Sigmoid colon (tissue), 6 donors: ENCODE measurements at regions not wholly inside any gene's neighbourhood (a gene's known extent, or its start where the extent isn't known, plus 50 kb on each side); places are given as distances from the start of the nearest gene placed in this dataset.

ENCODE experiments used
- DNase-seq: peaks from one replicate; pipeline ENCODE4 v3.0.0-alpha.2; 2019
- H3K27ac ChIP-seq, 4 donors: fragments of 200-600 bp; sonication (generic); one replicate each; pipeline ENCODE4 v1.5.1; 2016 to 2019; ENCODE audit warnings: mild to moderate bottlenecking in 1 of 4
- H3K27me3 ChIP-seq, 3 donors: fragments of 200-600 bp; sonication (generic); one replicate each; pipeline ENCODE4 v1.5.1; 2019; ENCODE audit warnings: mild to moderate bottlenecking in 1 of 3
- H3K36me3 ChIP-seq, 4 donors: fragments of 200-600 bp; sonication (generic); one replicate each; pipeline ENCODE4 v1.5.1; 2016 to 2019
- H3K4me1 ChIP-seq, 4 donors: fragments of 200-600 bp; sonication (generic); one replicate each; pipeline ENCODE4 v1.5.1; 2017 to 2019
- H3K4me3 ChIP-seq, 4 donors: fragments of 200-600 bp; sonication (generic); one replicate each; pipeline ENCODE4 v1.5.1; 2017 to 2019; ENCODE audit warnings: mild to moderate bottlenecking in 2 of 4, moderate library complexity in 1 of 4
- H3K9me3 ChIP-seq, 4 donors: fragments of 200-600 bp in 3 of 4; sonication (generic) in 3 of 4; one replicate each; pipeline versions ENCODE4 v1.5.1 to v1.6.1; 2013 to 2019
- EP300 ChIP-seq, 4 donors: sonication (generic); formaldehyde crosslinking; IDR thresholded peaks; one replicate each; pipeline ENCODE4 v1.6.1; 2017; ENCODE audit warnings: antibody characterized with exemption in 4 of 4
- POLR2A ChIP-seq, 2 donors: fragments of 450-650 bp; IDR thresholded peaks; one replicate each; pipeline ENCODE4 v1.6.1; 2016; ENCODE audit warnings: antibody characterized with exemption in 2 of 2, mild to moderate bottlenecking in 2 of 2, moderate library complexity in 2 of 2
- POLR2AphosphoS5 ChIP-seq, 4 donors: sonication (generic); formaldehyde crosslinking; IDR thresholded peaks; one replicate each; pipeline ENCODE4 v1.6.1; 2017; ENCODE audit warnings: antibody characterized with exemption in 4 of 4
- WGBS, 2 donors: extraction: QIAGEN DNeasy Blood & Tissue Kit; methylation state at CpG; one replicate each; pipeline ENCODE4 v1.1.7; 2013; 5-methylcytosine and 5-hydroxymethylcytosine counted together
- intact Hi-C: fragments of 100-400 bp; cut with DNase I; formaldehyde crosslinking; loops from one replicate; pipeline ENCODE4 v1.15.1; 2023
- TF ChIP-seq, protein P1 (sequence below), 4 experiments: fragments of 450-650 bp in 3 of 4; fragments of 200-600 bp in 1 of 4; IDR thresholded peaks; one replicate each; pipeline ENCODE4 v1.5.1; 2016 to 2019; ENCODE audit warnings: antibody characterized with exemption in 4 of 4, mild to moderate bottlenecking in 3 of 4, moderate library complexity in 2 of 4
- donor health status: healthy with polysubstance abuse.
- donor health status: healthy.

DNA sequence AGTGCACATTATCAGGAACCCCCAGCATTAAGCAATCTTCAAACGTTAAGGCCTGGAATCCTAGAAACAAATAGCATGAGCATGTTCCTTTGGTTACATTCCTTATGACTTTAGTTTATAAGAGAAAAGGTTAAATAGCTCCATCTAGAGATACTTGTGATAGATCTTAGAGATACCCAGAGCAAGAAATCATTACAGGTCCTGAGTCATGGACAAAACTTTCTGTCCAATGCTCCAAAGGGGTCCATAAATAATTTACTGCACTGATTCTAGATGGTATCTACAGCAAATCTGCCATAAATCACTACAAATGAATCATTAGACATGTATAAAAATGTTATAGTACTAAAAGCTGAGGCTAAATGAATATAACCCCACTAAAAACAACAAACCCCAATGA is 139.6 kb downstream of the HTR1A start:
- TF ChIP-seq EP300 (IDR thresholded peaks at IDR 0.05) (no peak), POLR2AphosphoS5 (IDR thresholded peaks at IDR 0.05) (no peak), POLR2A (IDR thresholded peaks at IDR 0.05) (no peak)
- TF ChIP-seq, protein P1, sequence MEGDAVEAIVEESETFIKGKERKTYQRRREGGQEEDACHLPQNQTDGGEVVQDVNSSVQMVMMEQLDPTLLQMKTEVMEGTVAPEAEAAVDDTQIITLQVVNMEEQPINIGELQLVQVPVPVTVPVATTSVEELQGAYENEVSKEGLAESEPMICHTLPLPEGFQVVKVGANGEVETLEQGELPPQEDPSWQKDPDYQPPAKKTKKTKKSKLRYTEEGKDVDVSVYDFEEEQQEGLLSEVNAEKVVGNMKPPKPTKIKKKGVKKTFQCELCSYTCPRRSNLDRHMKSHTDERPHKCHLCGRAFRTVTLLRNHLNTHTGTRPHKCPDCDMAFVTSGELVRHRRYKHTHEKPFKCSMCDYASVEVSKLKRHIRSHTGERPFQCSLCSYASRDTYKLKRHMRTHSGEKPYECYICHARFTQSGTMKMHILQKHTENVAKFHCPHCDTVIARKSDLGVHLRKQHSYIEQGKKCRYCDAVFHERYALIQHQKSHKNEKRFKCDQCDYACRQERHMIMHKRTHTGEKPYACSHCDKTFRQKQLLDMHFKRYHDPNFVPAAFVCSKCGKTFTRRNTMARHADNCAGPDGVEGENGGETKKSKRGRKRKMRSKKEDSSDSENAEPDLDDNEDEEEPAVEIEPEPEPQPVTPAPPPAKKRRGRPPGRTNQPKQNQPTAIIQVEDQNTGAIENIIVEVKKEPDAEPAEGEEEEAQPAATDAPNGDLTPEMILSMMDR (IDR thresholded peaks at IDR 0.05), result no peak
- no peak for DNase-seq
- 17 to 27% methylated on average over 1 of the region's 1 CpG for WGBS, 2 donors
- no peak overlapping the region for H3K4me3 ChIP-seq
- H3K27me3 ChIP-seq, result no peaks in the 10 kb centered on the region
- no peaks in the 10 kb centered on the region for H3K9me3 ChIP-seq
- no peak overlapping the region for H3K27ac ChIP-seq
- no peaks in the 10 kb centered on the region for H3K36me3 ChIP-seq
- intact Hi-C loops, result no loop called here
- no peaks in the 10 kb centered on the region for H3K4me1 ChIP-seq

- Histone ChIP-seq H3K36me3 (no peaks in the 10 kb centered on the region), H3K27ac (no peak overlapping the region), H3K4me3 (no peak overlapping the region), H3K9me3 (no peaks in the 10 kb centered on the region), H3K4me1 (no peaks in the 10 kb centered on the region), H3K27me3 (no peaks in the 10 kb centered on the region)
- TF ChIP-seq EP300 (IDR thresholded peaks at IDR 0.05) (no peak), POLR2A (IDR thresholded peaks at IDR 0.05) (no peak), POLR2AphosphoS5 (IDR thresholded peaks at IDR 0.05) (no peak)
- TF ChIP-seq, protein P1 (IDR thresholded peaks at IDR 0.05), result no peak
- intact Hi-C loops, result no loop called here
- 9 to 37% methylated on average over 3 of the region's 3 CpGs for WGBS, 2 donors
- DNase-seq, result no peak
These were observed 141.7 kb downstream of the HTR1A start for GRCh38 chr5:63820577-63820976.

- Histone ChIP-seq H3K9me3 (peaks cover 0 to 11% (median 6%) of the 10 kb centered on the region in 4 donors), H3K4me3 (no peak overlapping the region), H3K27ac (no peak overlapping the region), H3K27me3 (no peaks in the 10 kb centered on the region), H3K36me3 (no peaks in the 10 kb centered on the region), H3K4me1 (no peaks in the 10 kb centered on the region)
- WGBS, 2 donors, result 89 to 90% methylated on average over 3 of the region's 3 CpGs
- no peak for TF ChIP-seq POLR2A (IDR thresholded peaks at IDR 0.05)
- intact Hi-C loops, result no loop called here
- no peak for DNase-seq
These were observed 149.6 kb downstream of the HTR1A start for GRCh38 chr5:63812693-63813092.

DNA sequence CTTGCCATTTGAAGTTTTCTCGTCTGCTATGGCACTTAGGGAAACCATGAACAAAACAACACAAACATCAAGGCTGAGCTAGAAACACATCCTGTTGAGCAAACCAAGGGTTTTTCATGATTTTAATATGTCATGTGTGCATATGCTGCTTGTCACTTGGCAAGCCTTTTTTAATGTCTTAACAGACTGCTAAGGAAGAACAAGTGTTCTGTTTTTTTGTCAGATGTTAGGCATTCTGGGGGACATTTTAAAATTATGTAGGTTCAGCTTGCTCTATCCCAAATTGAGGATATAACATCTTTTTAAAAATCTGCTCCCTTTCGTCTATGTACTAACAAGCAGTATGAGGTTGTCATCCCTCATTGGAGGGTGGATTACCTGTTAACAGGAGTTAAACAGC is 150.3 kb downstream of the HTR1A start:
- Histone ChIP-seq H3K4me3 (no peak overlapping the region), H3K27ac (no peak overlapping the region), H3K4me1 (no peaks in the 10 kb centered on the region), H3K27me3 (no peaks in the 10 kb centered on the region), H3K36me3 (no peaks in the 10 kb centered on the region), H3K9me3 (peaks cover 0 to 11% (median 6%) of the 10 kb centered on the region in 4 donors)
- 73 to 82% methylated on average over 2 of the region's 2 CpGs for WGBS, 2 donors
- TF ChIP-seq POLR2AphosphoS5 (IDR thresholded peaks at IDR 0.05), result no peak
- TF ChIP-seq POLR2A (IDR thresholded peaks at IDR 0.05), result no peak
- intact Hi-C loops, result no loop called here
- DNase-seq, result no peak

- Histone ChIP-seq H3K27me3 (no peaks in the 10 kb centered on the region), H3K9me3 (peaks cover 0 to 11% (median 6%) of the 10 kb centered on the region in 4 donors), H3K36me3 (no peaks in the 10 kb centered on the region), H3K4me1 (no peaks in the 10 kb centered on the region), H3K4me3 (no peak overlapping the region), H3K27ac (no peak overlapping the region)
- WGBS, 2 donors, result 93 to 98% methylated on average over 2 of the region's 2 CpGs
- TF ChIP-seq POLR2AphosphoS5 (IDR thresholded peaks at IDR 0.05) (no peak), EP300 (IDR thresholded peaks at IDR 0.05) (no peak), POLR2A (IDR thresholded peaks at IDR 0.05) (no peak)
- TF ChIP-seq, protein P1 (IDR thresholded peaks at IDR 0.05), result no peak
- no peak for DNase-seq
- intact Hi-C loops, result no loop called here
These were observed 151.0 kb downstream of the HTR1A start for GRCh38 chr5:63811286-63811685.

- H3K27me3 ChIP-seq, result no peaks in the 10 kb centered on the region
- 76 to 90% methylated on average over 1 of the region's 1 CpG for WGBS, 2 donors
- H3K27ac ChIP-seq, result no peak overlapping the region
- TF ChIP-seq, protein P1 (IDR thresholded peaks at IDR 0.05), result no peak
- TF ChIP-seq POLR2AphosphoS5 (IDR thresholded peaks at IDR 0.05) (no peak), POLR2A (IDR thresholded peaks at IDR 0.05) (no peak), EP300 (IDR thresholded peaks at IDR 0.05) (no peak)
- H3K4me1 ChIP-seq, result no peaks in the 10 kb centered on the region
- no peak for DNase-seq
- intact Hi-C loops, result no loop called here
- H3K9me3 ChIP-seq, result no peaks in the 10 kb centered on the region
- no peak overlapping the region for H3K4me3 ChIP-seq
- H3K36me3 ChIP-seq, result no peaks in the 10 kb centered on the region
These were observed 157.1 kb downstream of the HTR1A start for GRCh38 chr5:63805151-63805550.
